Nephron progenitor cell (in vitro differentiated cells): ENCODE measurements at regions not wholly inside any gene's neighbourhood (a gene's known extent, or its start where the extent isn't known, plus 50 kb on each side); places are given as distances from the start of the nearest gene placed in this dataset.
"Not testable (repeated sequence)": the region's sequence is repeated elsewhere in the genome, so short reads cannot be mapped to it uniquely, and the experiment has no call there.

Experiments used
- DNase-seq: peaks from one replicate; pipeline ENCODE4 v3.0.0; 2021
- H3K27ac Mint-ChIP-seq: 2 replicates; pipeline ENCODE4 v1.8.0; 2021; ENCODE audit warnings: mild to moderate bottlenecking, moderate library complexity, mixed read lengths
- H3K27me3 Mint-ChIP-seq: 2 replicates; pipeline ENCODE4 v1.8.0; 2021; ENCODE audit warnings: mild to moderate bottlenecking, low read depth, mixed read lengths; ENCODE audit not compliant: poor library complexity
- H3K36me3 Mint-ChIP-seq: 2 replicates; pipeline ENCODE4 v1.8.0; 2021; ENCODE audit warnings: low read depth, mixed read lengths
- H3K4me1 Mint-ChIP-seq: 2 replicates; pipeline ENCODE4 v1.8.0; 2021; ENCODE audit warnings: mixed read lengths
- H3K4me3 Mint-ChIP-seq: 2 replicates; pipeline ENCODE4 v1.8.0; 2021; ENCODE audit warnings: mild to moderate bottlenecking, moderate library complexity, mixed read lengths
- H3K9me3 Mint-ChIP-seq: 2 replicates; pipeline ENCODE4 v1.8.0; 2021; ENCODE audit warnings: mild to moderate bottlenecking, moderate library complexity, mixed read lengths
- TF ChIP-seq, protein P1 (sequence below): fragments of 200-600 bp; sonication (generic); IDR thresholded peaks from 2 replicates; pipeline ENCODE4 v1.5.0; 2021; ENCODE audit warnings: antibody characterized with exemption

GRCh38 chr2:240238201-240238600 lies 97.7 kb upstream of the OTOS start:
- Mint-ChIP-seq H3K36me3 (no peaks in the 10 kb centered on the region), H3K9me3 (no peaks in the 10 kb centered on the region), H3K4me1 (peaks cover 43% of the 10 kb centered on the region), H3K27ac (no peak overlapping the region), H3K4me3 (no peak overlapping the region), H3K27me3 (peaks cover 37% of the 10 kb centered on the region)
- no peak for DNase-seq
- TF ChIP-seq, protein P1, sequence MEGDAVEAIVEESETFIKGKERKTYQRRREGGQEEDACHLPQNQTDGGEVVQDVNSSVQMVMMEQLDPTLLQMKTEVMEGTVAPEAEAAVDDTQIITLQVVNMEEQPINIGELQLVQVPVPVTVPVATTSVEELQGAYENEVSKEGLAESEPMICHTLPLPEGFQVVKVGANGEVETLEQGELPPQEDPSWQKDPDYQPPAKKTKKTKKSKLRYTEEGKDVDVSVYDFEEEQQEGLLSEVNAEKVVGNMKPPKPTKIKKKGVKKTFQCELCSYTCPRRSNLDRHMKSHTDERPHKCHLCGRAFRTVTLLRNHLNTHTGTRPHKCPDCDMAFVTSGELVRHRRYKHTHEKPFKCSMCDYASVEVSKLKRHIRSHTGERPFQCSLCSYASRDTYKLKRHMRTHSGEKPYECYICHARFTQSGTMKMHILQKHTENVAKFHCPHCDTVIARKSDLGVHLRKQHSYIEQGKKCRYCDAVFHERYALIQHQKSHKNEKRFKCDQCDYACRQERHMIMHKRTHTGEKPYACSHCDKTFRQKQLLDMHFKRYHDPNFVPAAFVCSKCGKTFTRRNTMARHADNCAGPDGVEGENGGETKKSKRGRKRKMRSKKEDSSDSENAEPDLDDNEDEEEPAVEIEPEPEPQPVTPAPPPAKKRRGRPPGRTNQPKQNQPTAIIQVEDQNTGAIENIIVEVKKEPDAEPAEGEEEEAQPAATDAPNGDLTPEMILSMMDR = no peak

- Mint-ChIP-seq H3K9me3 (no peaks in the 10 kb centered on the region), H3K4me1 (peaks cover 43% of the 10 kb centered on the region), H3K4me3 (no peak overlapping the region), H3K27me3 (peaks cover 37% of the 10 kb centered on the region), H3K27ac (no peak overlapping the region), H3K36me3 (no peaks in the 10 kb centered on the region)
- no peak for DNase-seq
- TF ChIP-seq, protein P1 = no peak
These were observed 98.3 kb upstream of the OTOS start for GRCh38 chr2:240238786-240239185.

- Mint-ChIP-seq H3K27me3 (peaks cover 36% of the 10 kb centered on the region), H3K36me3 (no peaks in the 10 kb centered on the region), H3K4me1 (peaks cover 44% of the 10 kb centered on the region), H3K4me3 (no peak overlapping the region), H3K27ac (no peak overlapping the region), H3K9me3 (no peaks in the 10 kb centered on the region)
- no peak for DNase-seq
- TF ChIP-seq, protein P1 = no peak
These were observed 98.9 kb upstream of the OTOS start for GRCh38 chr2:240239325-240239724.

DNA sequence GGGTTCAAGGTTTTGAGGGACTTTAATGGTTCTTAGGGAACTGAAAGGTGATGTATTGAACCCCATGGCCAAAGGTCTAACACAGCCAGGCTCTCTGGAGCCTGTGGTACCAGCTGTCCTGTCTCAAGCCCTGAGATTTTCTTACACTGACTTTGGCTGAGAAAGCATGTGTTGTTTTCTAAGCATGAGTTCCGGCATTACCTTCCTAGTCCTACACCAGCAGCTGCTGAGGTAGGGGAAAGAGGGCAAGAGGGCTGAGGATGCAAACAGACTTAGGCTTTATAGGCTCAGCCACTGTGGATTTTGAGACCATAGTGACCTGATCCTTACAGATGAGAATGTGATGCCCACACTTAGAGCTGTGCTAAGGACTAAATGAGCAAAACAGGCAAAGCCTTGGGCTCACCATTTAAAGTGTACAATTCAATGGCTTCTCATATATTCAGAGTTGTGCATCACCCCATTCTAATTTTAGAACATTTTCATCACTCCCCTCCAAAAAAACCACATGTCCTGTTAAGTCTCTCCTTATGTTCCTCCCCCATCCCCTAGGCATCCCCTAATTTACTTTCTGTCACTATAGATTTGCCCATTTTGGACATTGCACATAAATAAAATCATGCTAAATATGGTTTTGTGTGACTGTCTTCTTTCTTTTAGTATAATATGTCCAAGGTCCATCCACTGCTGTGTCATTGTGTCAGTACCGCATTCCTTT lies 99.7 kb upstream of the OTOS start:
- Mint-ChIP-seq H3K36me3 (no peaks in the 10 kb centered on the region), H3K4me1 (peaks cover 45% of the 10 kb centered on the region), H3K27ac (no peak overlapping the region), H3K9me3 (no peaks in the 10 kb centered on the region), H3K27me3 (peaks cover 30% of the 10 kb centered on the region), H3K4me3 (no peak overlapping the region)
- DNase-seq = no peak
- TF ChIP-seq, protein P1 = no peak

GRCh38 chr2:240240781-240241180 lies 100.3 kb upstream of the OTOS start:
- H3K36me3 Mint-ChIP-seq = no peaks in the 10 kb centered on the region
- H3K4me1 Mint-ChIP-seq = peaks cover 46% of the 10 kb centered on the region
- TF ChIP-seq, protein P1 = no peak
- H3K27me3 Mint-ChIP-seq = peaks cover 27% of the 10 kb centered on the region
- H3K9me3 Mint-ChIP-seq = no peaks in the 10 kb centered on the region
- no peak for DNase-seq
- no peak overlapping the region for H3K4me3 Mint-ChIP-seq
- no peak overlapping the region for H3K27ac Mint-ChIP-seq

- no peak overlapping the region for H3K4me3 Mint-ChIP-seq
- peaks cover 31% of the 10 kb centered on the region for H3K27me3 Mint-ChIP-seq
- H3K36me3 Mint-ChIP-seq = no peaks in the 10 kb centered on the region
- peaks cover 46% of the 10 kb centered on the region for H3K4me1 Mint-ChIP-seq
- no peak overlapping the region for H3K27ac Mint-ChIP-seq
- TF ChIP-seq, protein P1 = no peak
- H3K9me3 Mint-ChIP-seq = no peaks in the 10 kb centered on the region
- no peak for DNase-seq
These were observed 101.1 kb upstream of the OTOS start for GRCh38 chr2:240241572-240241971.

DNA sequence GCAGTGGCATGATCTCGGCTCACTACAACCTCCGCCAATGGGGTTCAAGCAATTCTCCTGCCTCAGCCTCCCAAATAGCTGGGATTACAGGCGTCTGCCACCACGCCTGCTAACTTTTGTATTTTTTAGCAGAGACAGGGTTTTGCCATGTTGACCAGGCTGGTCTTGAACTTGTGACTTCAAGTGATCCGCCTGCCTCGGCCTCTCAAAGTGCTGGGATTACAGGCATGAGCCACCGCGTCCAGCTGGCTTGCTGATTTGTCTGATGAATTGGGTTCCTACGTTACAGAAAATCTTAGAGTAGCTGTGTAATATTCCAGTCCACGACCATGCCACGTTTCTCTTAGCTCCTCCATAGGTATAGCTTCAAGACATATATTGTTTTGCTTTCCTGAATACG lies 102.6 kb upstream of the OTOS start:
- DNase-seq = not testable (repeated sequence)

More for the DNA sequence above, 102.6 kb upstream of the OTOS start:
- peaks cover 46% of the 10 kb centered on the region for H3K4me1 Mint-ChIP-seq
- H3K9me3 Mint-ChIP-seq, H3K27ac Mint-ChIP-seq, H3K36me3 Mint-ChIP-seq, H3K4me3 Mint-ChIP-seq: not testable (repeated sequence)
- H3K27me3 Mint-ChIP-seq = peaks cover 31% of the 10 kb centered on the region
